GM18508 (cell line): ENCODE measurements at regions not wholly inside any gene's neighbourhood (a gene's known extent, or its start where the extent isn't known, plus 50 kb on each side); places are given as distances from the start of the nearest gene placed in this dataset.

Experiments
- ATAC-seq: cut with Tn5 transposase; IDR thresholded peaks from one replicate; pipeline ENCODE4 v1.9.1; 2021; ENCODE audit warnings: moderate number of reproducible peaks; ENCODE audit not compliant: insufficient read depth, unreplicated experiment

GRCh38 chr6:71114544-71114943, 157.7 kb upstream of the B3GAT2 start:
- no peak for ATAC-seq

- no peak for ATAC-seq
These were observed 158.1 kb upstream of the B3GAT2 start for GRCh38 chr6:71114986-71115385.

GRCh38 chr6:71119560-71119959, 162.7 kb upstream of the B3GAT2 start:
- ATAC-seq, result no peak

GRCh38 chr6:71123051-71123450, 165.6 kb upstream of the OGFRL1 start:
- no peak for ATAC-seq

- no peak for ATAC-seq
These were observed 164.3 kb upstream of the OGFRL1 start for GRCh38 chr6:71124340-71124739.

GRCh38 chr6:71125216-71125615, 163.4 kb upstream of the OGFRL1 start:
- ATAC-seq, result no peak

GRCh38 chr6:71126506-71126905, 162.1 kb upstream of the OGFRL1 start:
- ATAC-seq, result no peak

GRCh38 chr6:71127374-71127773, 161.2 kb upstream of the OGFRL1 start:
- ATAC-seq, result no peak

GRCh38 chr6:71130277-71130676, 158.3 kb upstream of the OGFRL1 start:
- no peak for ATAC-seq

- ATAC-seq, result no peak
These were observed 153.5 kb upstream of the OGFRL1 start for GRCh38 chr6:71134929-71135642.

- ATAC-seq, result no peak
These were observed 150.6 kb upstream of the OGFRL1 start for GRCh38 chr6:71137973-71138372.

- no peak for ATAC-seq
These were observed 150.2 kb upstream of the OGFRL1 start for GRCh38 chr6:71138376-71138775.

- ATAC-seq, result no peak
These were observed 149.4 kb upstream of the OGFRL1 start for GRCh38 chr6:71139249-71139648.

- ATAC-seq, result no peak
These were observed 134.8 kb upstream of the OGFRL1 start for GRCh38 chr6:71153755-71154325.

GRCh38 chr6:71157345-71157744, 131.3 kb upstream of the OGFRL1 start:
- no peak for ATAC-seq

- ATAC-seq, result no peak
These were observed 123.7 kb upstream of the OGFRL1 start for GRCh38 chr6:71164890-71165289.

GRCh38 chr6:71168233-71168765, 120.3 kb upstream of the OGFRL1 start:
- ATAC-seq, result no peak

GRCh38 chr6:71171497-71172070, 117.0 kb upstream of the OGFRL1 start:
- ATAC-seq, result no peak

- ATAC-seq, result no peak
These were observed 109.2 kb upstream of the OGFRL1 start for GRCh38 chr6:71179249-71179885.

GRCh38 chr6:71181565-71181964, 107.0 kb upstream of the OGFRL1 start:
- ATAC-seq, result no peak

- no peak for ATAC-seq
These were observed 101.5 kb upstream of the OGFRL1 start for GRCh38 chr6:71187141-71187540.
